GM11168 (cell line): ENCODE measurements at regions not wholly inside any gene's neighbourhood (a gene's known extent, or its start where the extent isn't known, plus 50 kb on each side); places are given as distances from the start of the nearest gene placed in this dataset.
"Not testable (repeated sequence)": the region's sequence is repeated elsewhere in the genome, so short reads cannot be mapped to it uniquely, and the experiment has no call there.

Experiments used
- in situ Hi-C: fragments of 300-500 bp; cut with MboI; formaldehyde crosslinking; loops from one replicate; pipeline ENCODE4 v1.12.0; 2022; ENCODE audit warnings: low sequenced_read_pairs; ENCODE audit not compliant: unreplicated experiment

- in situ Hi-C loops: not testable (repeated sequence)
Observed at GRCh38 chr6:85707515-85708145, 64.9 kb upstream of the SYNCRIP start.

DNA sequence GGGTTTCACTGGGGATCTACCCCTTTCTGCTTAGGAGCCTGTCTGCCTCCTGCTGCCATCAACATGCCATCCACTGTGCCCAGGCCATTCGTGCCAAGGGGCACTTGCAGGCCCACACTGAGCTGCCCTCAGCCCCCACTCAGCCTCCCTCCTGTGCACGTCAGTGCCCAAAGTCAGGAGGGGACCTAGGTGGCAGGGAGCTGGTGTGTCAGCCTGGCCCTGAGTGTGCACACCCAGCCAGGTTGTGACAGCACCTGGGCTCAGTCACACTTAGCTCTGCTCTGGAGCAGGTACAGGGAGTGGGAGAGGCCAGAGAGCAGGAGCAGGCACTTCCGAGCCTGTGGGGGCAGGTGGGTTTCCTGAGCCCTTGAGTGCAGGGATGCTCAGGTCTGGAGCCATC is 63.6 kb upstream of the SYNCRIP start:
- in situ Hi-C loops: no loop called here

GRCh38 chr6:85705220-85705619 is 62.5 kb upstream of the SYNCRIP start:
- in situ Hi-C loops: no loop called here

DNA sequence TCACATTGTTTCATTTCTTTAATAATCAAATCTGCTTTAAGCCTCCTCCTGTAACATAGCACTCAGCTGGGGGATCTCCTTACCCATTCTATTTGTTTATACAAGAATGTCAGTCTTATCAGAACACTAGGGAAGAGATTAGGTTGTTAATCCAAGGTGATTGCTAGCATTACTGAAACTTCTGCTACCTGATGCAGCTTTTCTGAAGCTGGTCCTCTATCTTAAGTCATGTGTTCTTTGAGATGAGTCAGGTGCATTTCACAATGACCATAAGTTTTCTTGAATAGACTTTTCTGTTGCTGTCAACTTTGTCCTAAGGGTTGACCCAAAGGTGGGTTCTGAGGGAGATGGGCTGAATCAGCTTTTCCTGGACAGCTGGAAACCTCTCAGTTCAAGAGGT is 60.7 kb upstream of the SYNCRIP start:
- in situ Hi-C loops: no loop called here
